ENCODE measurements at regions not wholly inside any gene's neighbourhood (a gene's known extent, or its start where the extent isn't known, plus 50 kb on each side); places are given as distances from the start of the nearest gene placed in this dataset.

- DNase-seq (ENCODE audit: low read depth), result no peak
- no peak for TF ChIP-seq CTCF (conservative IDR thresholded peaks at IDR 0.05; ENCODE audit: low read length)
- H3K4me3 ChIP-seq (ENCODE audit: low read length), result no peak overlapping the region
These were observed 1749.6 kb downstream of the SI start for GRCh38 chr3:163328680-163329079.

DNA sequence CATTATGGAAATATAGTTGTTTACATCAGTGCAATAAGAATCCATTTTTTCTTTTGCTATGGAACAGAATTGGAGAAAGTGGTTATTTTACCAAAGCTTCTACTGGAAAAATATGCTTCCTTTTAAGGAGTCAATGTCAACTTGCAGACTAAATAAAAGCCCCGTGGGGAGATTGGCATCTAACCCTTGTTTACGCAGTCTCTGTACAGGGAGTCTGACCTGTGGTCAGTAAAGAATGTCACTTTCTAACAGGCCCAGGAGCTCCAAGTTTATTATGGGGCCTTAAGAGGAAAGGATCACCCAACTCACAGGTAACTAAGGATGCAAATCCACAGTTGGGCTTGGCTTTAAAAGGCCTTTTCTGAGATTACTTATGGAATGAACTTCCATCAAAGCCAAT, 1751.2 kb downstream of the SI start:
- H3K4me3 ChIP-seq (ENCODE audit: low read length), result no peak overlapping the region
- TF ChIP-seq CTCF (conservative IDR thresholded peaks at IDR 0.05; ENCODE audit: low read length), result no peak
- no peak for DNase-seq (ENCODE audit: low read depth)

- no peak overlapping the region for H3K4me3 ChIP-seq (ENCODE audit: low read length)
- no peak for DNase-seq (ENCODE audit: low read depth)
- no peak for TF ChIP-seq CTCF (conservative IDR thresholded peaks at IDR 0.05; ENCODE audit: low read length)
These were observed 1762.5 kb downstream of the SI start for GRCh38 chr3:163315786-163316185.

DNA sequence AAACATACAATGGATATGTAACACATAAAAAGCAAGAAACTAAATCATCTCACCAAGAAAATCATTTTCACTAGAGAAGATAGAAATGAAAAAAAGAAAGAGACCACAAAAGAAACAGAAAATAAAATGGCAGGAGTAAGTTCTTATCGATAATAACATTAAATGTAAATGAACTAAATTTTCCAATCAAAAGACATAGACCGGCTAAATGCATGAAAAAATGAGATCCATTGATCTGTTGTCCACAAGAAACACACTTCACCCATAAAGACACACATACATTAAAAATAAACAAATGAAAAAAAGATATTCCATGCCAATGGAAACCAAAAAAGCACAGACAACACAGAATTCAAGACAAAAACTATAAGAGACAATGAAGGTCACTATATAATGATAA, 1771.9 kb downstream of the SI start:
- no peak for TF ChIP-seq CTCF (conservative IDR thresholded peaks at IDR 0.05; ENCODE audit: low read length)
- H3K4me3 ChIP-seq (ENCODE audit: low read length), result no peak overlapping the region
- no peak for DNase-seq (ENCODE audit: low read depth)

DNA sequence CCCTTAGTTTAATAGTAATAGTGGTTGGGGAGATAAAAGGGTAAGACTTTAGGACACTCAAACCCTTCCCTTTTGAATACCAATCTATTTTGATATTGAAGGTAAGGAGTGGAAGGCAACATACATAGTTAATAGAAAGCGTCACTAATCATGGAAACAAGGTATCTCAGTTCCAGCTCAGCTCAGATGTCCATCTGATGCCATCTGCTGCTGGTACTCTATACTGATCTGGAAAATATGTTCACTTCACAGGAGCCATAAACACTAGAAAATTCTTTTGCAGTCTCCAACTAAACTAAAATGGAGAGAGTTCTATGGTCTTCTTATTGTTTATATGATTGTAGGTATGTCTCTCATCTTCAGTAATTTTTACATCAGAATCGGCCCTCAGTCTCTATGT, 1777.1 kb downstream of the OTOL1 start:
- H3K4me3 ChIP-seq (ENCODE audit: low read length), result no peak overlapping the region
- no peak for DNase-seq (ENCODE audit: low read depth)
- TF ChIP-seq CTCF (conservative IDR thresholded peaks at IDR 0.05; ENCODE audit: low read length), result no peak

GRCh38 chr3:163266731-163267130, 1770.1 kb downstream of the OTOL1 start:
- H3K4me3 ChIP-seq (ENCODE audit: low read length), result no peak overlapping the region
- DNase-seq (ENCODE audit: low read depth), result no peak
- no peak for TF ChIP-seq CTCF (conservative IDR thresholded peaks at IDR 0.05; ENCODE audit: low read length)

GRCh38 chr3:163261618-163262017, 1765.0 kb downstream of the OTOL1 start:
- H3K4me3 ChIP-seq (ENCODE audit: low read length), result no peak overlapping the region
- no peak for TF ChIP-seq CTCF (conservative IDR thresholded peaks at IDR 0.05; ENCODE audit: low read length)
- no peak for DNase-seq (ENCODE audit: low read depth)
